ENCODE measurements at regions not wholly inside any gene's neighbourhood (a gene's known extent, or its start where the extent isn't known, plus 50 kb on each side); places are given as distances from the start of the nearest gene placed in this dataset.

DNA sequence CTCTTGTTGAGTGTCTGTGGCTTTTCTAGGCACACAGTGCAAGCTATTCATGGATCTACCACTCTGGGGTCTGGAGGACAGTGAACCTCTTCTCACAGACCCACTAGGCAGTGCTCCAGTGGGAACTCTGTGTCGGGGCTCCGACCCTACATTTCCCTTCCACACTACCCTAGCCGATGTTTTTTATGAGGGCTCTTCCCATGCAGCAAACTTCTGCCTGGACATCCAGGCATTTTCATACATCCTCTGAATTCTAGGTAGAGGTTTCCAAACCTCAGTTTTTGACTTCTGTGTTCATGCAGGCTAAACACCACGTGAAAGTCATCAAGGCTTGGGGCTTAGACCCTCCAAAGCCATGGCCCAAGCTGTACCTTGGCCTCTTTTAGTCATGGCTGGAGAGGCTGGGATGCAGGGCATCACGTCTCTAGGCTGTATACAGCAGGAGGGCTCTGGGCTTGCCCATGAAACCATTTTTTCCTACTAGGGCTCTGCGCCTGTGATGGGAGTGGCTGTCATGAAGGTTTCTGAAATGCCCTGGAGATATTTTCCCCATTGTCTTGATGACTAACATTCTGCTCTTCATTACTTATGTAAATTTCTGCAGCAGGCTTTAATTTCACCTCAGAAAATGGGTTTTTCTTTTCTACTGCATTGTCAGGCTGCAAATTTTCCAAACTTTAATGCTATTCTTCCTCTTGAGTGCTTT is 249.8 kb upstream of the CPEB2 start:
- no peak for ATAC-seq
- DNase-seq (ENCODE audit: missing footprints): no peak
- intact Hi-C loops (cut with DNase I): loop anchor here (5.0 kb wide), 1 partner anchor 250 kb away; the partner anchor contains the start of gene CPEB2

DNA sequence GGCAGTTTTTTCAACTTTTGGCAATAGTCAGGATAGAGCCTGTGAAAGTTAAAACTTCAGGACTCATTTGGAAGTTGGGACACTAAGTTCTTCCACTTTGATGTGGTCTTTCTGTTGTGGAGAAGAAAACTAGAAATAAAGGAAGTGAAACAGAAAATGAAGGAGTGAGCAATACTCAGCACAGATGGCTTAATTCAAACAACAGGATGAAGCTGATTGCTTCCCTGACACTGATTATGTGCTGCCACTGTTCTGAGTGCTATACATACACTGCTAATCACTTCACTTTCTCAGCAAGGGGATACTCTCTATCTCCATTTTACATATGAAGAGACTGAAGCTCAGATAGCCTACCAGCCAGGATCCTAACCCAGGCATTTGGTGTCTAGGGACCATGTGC is 235.1 kb upstream of the CPEB2 start:
- DNase-seq (ENCODE audit: missing footprints) (no peak), ATAC-seq (no peak)
- intact Hi-C loops (cut with DNase I): no loop called here

DNA sequence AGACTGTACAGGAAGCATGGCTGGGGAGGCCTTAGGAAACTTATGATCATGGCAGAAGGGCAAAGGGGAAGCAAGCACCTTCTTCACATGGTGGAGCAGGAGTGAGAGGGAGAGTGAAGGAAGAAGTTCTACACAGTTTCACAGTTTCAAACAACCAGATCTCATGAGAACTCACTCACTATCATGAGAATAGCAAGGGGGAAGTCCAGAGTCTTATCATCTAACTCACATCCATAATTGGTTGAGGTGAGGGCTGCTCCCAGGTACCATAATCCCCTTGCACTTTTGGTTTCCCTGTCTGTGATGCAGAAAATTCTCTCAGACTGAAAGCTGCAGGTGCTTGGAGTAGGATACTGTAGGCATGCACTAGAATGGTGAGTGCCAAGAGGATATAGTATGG is 233.8 kb upstream of the CPEB2 start:
- ATAC-seq: no peak
- DNase-seq (ENCODE audit: missing footprints): no peak
- intact Hi-C loops (cut with DNase I): no loop called here

DNA sequence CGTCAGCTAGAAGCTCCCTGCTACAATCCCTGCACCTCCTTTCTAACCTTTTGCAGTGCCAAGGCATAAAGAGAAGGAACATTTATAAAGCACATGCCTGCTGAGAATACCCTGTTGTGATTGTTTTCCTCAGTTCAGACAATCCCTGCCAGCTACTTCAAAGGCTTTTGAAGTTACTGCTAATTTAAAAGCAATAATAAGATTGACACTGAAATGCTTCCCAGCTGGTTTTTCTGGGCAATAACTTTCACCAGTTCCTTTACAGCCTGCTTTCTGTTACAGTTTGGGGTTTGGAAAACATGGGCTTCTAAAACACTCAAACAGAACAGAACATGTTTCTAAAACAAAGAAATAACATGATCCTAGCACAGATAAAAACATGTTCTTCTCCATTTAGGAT is 232.3 kb upstream of the CPEB2 start:
- ATAC-seq (no peak), DNase-seq (ENCODE audit: missing footprints) (no peak)
- intact Hi-C loops (cut with DNase I): no loop called here

DNA sequence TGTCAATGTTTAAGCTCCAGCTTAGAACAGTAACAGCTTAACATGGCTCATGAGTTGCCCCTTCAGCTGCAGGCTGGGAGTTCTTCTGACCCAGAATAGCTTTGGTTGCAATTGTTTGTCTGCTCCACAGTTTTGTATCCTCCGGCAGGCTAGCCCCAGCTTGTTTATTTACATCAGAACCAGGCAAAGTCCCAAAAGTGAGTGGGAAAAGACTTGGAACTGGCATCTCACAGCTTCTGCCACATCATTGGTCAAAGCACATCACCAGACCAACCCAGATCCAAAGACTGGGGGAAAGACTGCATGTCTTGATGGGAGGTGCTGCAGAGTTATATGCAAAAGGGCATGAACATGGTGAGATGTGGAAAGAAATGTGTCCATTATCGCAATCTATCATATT is 231.2 kb upstream of the CPEB2 start:
- DNase-seq (ENCODE audit: missing footprints) (no peak), ATAC-seq (no peak)
- intact Hi-C loops (cut with DNase I): no loop called here

DNA sequence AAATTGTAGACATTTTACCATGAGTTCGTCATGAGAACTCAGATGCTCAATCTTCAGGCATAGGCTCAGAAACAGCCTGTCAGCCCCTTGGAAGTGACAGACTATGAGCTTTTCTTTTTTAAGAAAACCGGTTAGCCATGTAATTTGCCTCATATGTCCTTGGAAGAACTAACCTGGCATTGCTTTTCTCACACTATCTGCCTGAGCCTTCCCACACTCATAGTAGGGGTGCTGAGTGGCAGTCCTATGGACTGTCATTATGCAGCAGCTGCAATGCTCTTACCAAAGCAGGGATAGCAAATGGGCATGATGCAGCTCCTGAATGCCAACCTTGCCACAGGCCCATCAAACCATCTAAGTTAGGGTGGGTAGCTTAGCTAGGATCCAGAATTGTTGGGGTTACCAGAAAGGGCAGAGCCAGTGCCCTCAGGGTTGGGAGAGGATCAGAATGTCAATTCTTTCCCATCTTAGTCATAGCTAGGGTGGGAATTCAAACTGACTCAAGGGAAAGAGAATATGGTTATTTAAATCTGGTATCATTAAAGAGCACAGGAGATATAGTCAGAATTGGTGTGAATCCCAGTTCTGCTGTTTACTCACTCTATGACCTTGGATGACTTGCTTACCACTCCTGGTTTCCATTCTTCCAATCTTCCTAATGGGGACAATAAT is 230.6 kb upstream of the CPEB2 start:
- DNase-seq (ENCODE audit: missing footprints) (no peak), ATAC-seq (no peak)
- intact Hi-C loops (cut with DNase I): no loop called here

DNA sequence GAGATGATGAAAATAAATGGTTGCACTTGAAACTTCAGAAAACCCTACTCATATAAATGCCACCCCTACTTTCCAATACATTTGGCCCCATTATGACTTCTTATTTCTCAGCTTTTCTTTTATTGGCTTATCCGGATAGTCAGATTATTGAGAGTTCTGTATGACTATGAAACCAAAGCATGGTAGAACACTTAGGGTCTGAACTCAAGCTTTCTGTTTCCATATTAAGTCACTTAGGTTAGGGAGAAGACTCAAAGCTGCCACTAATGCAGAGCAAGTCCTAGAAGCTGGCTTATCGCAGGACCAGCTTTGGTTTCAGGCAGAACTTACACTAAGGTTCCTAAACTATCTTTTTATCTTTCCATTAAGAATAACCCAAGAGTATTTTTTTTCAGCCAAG is 229.9 kb upstream of the CPEB2 start:
- intact Hi-C loops (cut with DNase I): no loop called here
- DNase-seq (ENCODE audit: missing footprints): no peak

DNA sequence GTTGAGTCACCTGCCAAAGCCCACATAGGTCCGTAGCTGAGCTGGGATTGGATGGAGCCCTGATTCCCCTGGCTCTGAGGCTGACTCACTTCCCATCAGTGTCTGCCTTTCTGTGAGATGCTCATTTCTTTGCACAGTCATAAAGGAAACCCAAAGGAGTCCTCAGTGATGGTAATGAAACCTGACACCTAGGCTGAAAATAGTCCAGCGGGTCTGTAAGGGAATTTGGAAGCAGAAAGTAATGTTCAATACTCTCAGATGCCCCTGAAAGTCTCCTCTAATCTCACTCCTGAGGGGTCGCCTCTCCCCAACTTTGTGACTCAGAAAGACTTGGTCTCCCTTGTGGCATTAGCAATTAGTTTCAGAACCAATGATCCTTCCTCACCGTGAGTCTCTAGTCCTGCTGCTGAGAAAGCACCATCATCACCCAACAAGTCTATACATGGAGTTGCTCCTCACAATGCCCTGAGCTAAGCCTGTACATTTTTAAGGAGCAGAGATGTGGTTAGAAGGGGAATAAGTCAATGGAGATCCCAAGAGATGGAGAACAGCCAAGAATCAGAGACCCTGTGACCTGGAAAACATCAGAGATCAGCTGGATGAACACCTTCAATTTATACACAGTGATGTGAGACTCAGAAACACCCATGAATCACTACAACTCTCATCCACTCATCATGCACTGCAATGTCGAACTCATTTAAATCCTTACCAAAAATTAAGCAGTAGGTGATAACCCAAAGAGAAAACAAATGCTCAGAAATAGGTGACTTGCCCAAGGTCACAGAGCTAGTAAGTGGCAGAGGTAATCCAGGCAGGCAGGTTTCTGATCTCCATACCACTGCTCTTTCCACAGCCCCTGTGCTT is 219.0 kb upstream of the CPEB2 start:
- intact Hi-C loops (cut with DNase I): no loop called here
- ATAC-seq (no peak), DNase-seq (ENCODE audit: missing footprints) (no peak)

More for the DNA sequence above, 229.9 kb upstream of the CPEB2 start:
- no peak for ATAC-seq

DNA sequence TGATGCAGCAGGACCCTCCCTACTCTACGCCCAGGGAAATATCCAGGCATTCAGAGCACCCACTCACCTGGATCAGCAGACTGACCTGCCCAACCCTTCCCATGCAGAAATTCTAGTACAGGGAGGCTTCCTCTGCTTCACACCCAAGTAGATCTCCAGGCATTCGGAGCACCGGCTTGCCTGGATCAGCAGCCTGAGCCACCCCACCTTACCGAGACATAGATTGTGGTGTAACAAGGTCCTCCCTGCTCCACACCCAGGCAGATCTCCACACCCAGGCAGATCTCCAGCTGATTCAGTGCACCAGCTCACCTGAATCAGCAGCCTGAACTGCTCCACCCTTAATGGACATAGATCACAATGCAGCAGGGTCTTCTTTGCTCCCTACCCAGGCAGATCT is 215.1 kb upstream of the CPEB2 start:
- intact Hi-C loops (cut with DNase I): no loop called here
- DNase-seq (ENCODE audit: missing footprints): no peak
- ATAC-seq: no peak

DNA sequence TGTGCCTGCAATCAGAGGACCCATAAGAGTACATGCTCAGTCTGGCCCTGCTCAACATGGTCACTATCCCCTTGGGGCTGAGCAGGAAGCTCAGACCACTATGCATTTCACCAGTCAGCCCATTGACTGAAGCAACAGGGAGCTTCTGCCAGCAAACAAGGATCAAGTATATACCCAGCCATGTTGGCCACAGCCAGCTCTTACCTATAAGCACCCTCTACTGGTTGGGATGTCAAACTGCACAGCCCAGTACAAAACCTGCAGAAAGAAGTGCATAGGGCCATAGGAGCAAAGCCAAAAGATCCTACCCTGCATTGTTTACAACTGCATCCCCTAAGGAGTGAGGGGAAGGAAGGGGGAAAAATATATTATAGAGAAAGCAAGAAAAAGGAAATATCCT is 214.4 kb upstream of the CPEB2 start:
- ATAC-seq: no peak
- intact Hi-C loops (cut with DNase I): no loop called here
- no peak for DNase-seq (ENCODE audit: missing footprints)

DNA sequence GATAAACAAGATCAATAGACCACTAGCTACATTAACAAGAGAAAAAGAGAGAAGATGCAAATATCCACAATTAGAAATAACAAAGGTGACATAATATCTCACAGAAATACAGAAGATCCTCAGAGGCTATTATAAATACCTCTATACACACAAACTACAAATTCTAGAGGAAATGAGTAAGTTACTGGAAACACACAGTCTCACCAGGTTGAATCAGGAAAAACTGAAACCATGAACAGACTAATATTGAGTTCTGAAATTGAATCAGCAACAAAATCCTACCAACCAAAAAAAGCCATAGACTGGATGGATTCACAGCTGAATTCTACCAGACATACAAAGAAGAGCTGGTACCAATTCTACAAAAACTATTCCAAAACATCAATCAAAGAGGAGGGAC is 211.8 kb upstream of the CPEB2 start:
- ATAC-seq: no peak
- intact Hi-C loops (cut with DNase I): no loop called here
- no peak for DNase-seq (ENCODE audit: missing footprints)

DNA sequence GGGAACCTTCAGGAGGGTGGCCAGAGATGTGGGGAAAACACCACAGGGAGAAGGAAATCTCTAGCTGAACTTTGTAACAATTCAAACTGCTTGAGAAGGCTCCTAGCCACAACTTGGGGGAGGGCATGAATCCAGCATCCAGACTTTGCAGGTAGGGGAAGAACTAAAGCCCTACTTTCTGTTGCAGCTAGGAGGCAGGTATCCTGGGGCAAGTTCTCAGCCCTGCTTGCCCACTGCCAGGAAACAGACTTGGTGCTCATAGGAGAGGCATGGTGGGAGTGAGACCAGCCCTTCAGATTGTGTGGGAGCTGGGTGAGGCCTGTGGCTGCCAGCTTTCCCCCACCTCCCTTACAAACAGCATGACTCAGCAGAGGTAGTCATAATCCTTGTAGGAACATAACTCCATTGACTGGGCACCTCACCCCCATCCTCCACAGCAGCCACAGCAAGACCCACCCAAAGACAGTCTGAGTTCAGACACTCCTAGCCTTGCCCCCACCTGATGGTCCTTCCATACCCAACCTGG is 209.5 kb upstream of the CPEB2 start:
- intact Hi-C loops (cut with DNase I): no loop called here
- ATAC-seq (no peak), DNase-seq (ENCODE audit: missing footprints) (no peak)

DNA sequence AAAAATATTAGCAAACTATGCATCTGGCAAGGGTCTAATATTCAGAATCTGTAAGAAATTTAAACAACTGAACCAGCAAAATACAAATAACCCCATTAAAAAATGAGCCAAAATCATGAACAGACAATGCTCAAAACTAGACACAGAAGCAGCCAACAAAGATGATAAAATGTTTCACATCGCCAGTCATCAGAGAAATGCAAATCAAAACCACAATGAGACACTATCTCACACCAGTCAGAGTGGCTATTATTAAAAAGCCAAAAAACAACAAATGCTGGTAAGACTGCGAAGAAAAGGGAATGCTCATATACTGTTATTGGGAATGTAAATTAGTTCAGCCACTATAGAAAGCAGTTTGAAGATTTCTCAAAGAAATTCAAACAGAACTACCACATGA is 201.3 kb upstream of the CPEB2 start:
- DNase-seq (ENCODE audit: missing footprints) (no peak), ATAC-seq (no peak)
- intact Hi-C loops (cut with DNase I): no loop called here

DNA sequence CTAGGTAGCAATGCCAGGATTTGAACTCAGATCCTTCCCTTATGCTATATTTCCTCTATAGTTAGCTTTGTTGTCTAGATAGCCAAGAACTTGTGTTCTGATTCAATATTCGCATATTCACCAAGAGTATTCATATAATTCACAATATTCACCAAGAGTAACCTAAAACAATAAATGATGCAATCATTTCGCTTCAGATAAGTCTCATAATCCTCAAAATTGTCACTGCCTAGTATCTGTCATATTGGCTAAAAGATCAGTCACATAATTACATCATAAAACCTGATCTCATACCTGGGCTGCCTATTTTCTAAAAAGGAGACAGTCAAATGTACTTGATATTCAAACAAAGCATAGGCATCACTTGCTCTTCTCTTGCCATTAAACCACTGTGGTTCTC is 199.7 kb upstream of the CPEB2 start:
- DNase-seq (ENCODE audit: missing footprints) (no peak), ATAC-seq (no peak)
- intact Hi-C loops (cut with DNase I): no loop called here

DNA sequence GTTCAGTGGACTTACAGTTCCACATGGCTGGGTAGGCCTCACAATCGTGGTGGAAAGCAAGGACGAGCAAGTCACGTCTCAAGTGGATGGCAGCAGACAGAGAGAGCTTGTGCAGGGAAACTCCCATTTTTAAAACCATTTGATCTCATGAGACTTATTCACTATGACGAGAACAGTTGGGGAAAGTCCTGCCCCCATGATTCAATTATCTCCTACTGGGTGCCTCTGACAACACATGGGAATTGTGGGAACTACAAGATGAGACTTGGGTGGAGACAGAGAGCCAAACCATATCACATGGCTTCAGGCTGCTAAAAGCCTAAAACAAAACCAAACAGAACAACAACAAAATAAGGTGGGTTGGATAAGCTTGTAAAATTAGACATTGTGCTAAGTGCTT is 194.4 kb upstream of the CPEB2 start:
- ATAC-seq (no peak), DNase-seq (ENCODE audit: missing footprints) (no peak)
- intact Hi-C loops (cut with DNase I): no loop called here

DNA sequence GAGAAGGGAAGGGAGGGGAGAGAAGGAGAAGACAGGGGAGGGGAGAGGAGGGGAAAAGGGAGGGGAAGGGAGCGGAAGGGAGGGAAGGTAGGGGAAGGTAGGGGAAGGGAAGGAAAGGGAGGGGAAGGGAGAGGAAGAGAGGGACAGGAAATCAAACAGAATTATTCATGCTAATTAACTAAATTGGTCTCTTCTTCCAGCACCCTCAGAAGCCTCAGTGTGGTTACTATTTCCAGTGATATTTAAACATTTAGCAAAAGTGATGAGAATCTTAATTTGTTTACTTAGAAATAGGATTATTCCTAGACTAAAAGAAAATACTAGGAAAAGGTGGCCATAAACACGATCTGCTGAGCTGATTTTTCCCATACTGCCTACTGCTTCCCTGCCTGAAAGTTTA is 193.1 kb upstream of the CPEB2 start:
- intact Hi-C loops (cut with DNase I): no loop called here
- no peak for DNase-seq (ENCODE audit: missing footprints)
- ATAC-seq: no peak

DNA sequence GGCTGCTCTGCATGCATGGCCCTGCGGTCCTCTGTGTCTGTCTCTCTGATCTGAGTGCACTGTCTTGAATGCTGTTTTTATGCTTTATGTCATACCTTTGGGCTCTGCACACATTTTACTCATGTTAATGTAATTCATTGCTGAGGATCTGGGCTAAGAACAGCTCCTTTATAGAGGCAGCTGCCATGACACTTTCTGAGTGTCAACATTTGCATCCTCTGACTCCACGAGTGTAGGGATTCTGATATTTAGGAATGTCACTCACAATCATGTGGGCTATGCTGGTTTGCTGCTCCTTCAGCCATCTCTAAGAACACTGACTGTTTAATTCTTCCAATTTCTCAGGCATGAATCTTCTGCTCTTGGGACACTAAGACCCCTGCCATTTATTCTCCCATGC is 192.2 kb upstream of the CPEB2 start:
- ATAC-seq: no peak
- intact Hi-C loops (cut with DNase I): no loop called here
- DNase-seq (ENCODE audit: missing footprints): no peak

DNA sequence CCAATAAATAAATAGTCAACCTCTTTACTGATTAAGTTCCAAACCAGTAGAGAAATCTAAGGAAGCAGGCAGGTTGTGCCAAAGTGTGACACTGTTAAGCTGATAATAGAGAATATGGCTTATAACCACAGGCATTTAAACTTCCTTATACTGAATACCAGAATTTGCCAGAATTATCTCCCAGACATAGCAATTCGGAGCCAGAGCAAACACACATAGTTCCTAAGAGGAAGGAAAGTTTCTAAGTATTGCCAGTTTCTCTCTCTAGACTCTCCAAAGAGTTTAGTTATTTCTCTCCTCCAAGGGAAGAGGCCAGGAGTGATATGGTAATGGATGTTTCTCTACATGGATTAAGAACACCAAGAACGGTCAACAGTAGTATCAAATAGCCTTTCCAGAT is 191.7 kb upstream of the CPEB2 start:
- ATAC-seq (no peak), DNase-seq (ENCODE audit: missing footprints) (no peak)
- intact Hi-C loops (cut with DNase I): no loop called here

DNA sequence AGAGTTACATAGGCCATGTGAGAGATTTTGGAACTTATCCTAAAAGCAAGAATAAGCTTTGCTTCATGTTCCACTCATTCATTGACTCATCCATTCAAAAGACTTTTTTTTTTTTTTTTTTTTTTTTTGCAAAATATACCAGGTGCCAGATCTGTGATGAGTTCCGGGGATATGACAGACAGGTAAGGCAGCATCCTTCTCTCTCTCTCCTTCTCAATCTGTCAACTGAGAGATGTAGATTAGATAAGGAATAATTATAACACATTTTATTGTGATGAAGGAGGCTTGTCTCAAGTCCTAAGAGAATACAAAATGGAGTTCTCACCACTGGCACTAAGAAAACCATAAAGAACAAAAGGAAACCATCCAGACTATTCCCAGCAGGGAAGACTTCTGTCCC is 190.2 kb upstream of the CPEB2 start:
- ATAC-seq (no peak), DNase-seq (ENCODE audit: missing footprints) (no peak)
- intact Hi-C loops (cut with DNase I): no loop called here

Data from Right ventricle myocardium inferior (tissue), 1 donor.